NCI-H146 (cell line): ENCODE measurements at regions not wholly inside any gene's neighbourhood (a gene's known extent, or its start where the extent isn't known, plus 50 kb on each side); places are given as distances from the start of the nearest gene placed in this dataset.

ENCODE experiments used
- DNase-seq: peaks from one replicate; lab custom pipeline; 2025; lab: John Stamatoyannopoulos, UW

GRCh38 chr5:152270096-152270495 is 135.0 kb downstream of the NMUR2 start:
- DNase-seq, result no peak

GRCh38 chr5:152269533-152269932 is 135.5 kb downstream of the NMUR2 start:
- DNase-seq, result no peak

- no peak for DNase-seq
These were observed 140.3 kb downstream of the NMUR2 start for GRCh38 chr5:152264645-152265254.

DNA sequence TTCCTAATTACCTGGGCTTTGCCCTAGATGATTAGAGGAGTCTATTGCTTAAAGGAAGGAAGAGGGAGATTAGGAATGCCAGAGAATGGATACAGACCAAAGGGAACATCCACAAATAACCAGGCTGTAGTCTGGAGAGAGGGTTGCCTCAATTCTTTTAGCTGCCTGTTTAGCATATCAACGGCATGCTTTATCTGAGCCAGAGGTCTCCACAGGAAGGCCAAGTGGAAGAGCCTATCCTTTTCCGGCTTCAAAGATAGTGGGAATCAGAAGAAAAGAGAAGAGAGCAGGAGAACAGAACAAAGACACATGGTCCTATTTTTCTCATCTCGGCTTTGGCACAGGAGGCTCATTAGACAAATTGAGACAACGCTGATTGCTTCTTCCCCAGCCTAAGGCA is 142.4 kb downstream of the NMUR2 start:
- DNase-seq, result no peak

- no peak for DNase-seq
These were observed 144.1 kb downstream of the NMUR2 start for GRCh38 chr5:152260940-152261339.

GRCh38 chr5:152259702-152260101 is 145.4 kb downstream of the NMUR2 start:
- DNase-seq, result no peak

DNA sequence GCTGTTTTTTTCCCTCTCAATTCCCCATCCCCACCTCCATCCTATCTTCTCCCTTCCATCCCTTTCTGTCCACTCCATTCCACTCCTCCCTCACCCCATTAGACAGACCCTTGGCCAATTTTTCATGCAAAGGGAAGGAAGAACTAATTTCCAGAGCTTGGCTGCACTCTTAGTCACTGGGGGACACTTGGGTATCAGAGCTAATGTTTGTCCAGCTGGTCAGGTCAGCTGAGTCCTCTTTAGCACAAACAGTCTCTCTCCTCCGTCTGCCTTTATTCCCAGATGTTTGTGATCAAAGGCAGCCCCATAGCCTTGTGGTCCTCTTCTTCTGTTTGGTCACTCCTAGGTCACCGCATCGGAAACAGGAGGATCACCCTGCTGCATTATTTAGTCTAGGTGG is 148.5 kb downstream of the NMUR2 start:
- DNase-seq, result peak; percentile 26

DNA sequence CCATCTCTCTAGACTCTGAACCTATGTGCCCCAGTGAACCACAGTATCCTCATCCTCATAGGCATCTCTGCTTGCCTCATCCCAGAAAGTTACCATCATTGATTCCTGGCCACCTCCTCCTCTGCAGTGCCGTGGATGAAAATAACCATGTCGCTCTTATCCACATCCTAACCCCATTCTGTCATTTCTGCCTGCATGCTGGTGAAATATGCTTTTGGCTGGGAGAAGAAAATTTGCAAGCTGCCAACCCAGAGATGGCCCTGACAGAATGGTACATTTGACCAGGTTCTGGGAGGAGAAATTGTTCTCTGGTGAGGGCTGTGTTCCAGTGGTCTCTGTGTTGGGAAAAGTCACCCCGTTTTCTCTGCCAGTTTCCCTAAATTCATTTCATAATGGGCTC is 149.7 kb downstream of the NMUR2 start:
- no peak for DNase-seq

- no peak for DNase-seq
These were observed 157.2 kb downstream of the NMUR2 start for GRCh38 chr5:152247850-152248385.

DNA sequence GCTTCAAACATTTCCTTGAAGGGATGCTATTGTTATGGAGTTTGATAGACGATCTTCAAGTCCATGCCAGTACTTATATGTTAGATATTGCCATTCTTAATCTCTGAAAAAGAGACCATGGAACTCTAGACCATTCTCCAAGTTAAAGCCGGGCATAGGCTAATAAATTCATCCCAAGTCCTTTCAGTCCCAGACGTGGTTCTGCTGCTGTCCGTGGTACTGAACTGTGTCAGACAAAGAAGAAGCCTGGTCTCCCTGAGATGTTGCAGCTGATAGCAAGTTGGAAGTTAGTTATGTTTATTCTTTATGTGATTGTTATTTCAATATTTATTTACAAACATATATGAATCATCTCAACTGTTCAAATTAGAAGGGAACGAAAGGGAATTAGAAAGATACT is 158.7 kb downstream of the NMUR2 start:
- DNase-seq, result no peak

GRCh38 chr5:152237531-152237930 is 167.5 kb downstream of the NMUR2 start:
- DNase-seq, result no peak

DNA sequence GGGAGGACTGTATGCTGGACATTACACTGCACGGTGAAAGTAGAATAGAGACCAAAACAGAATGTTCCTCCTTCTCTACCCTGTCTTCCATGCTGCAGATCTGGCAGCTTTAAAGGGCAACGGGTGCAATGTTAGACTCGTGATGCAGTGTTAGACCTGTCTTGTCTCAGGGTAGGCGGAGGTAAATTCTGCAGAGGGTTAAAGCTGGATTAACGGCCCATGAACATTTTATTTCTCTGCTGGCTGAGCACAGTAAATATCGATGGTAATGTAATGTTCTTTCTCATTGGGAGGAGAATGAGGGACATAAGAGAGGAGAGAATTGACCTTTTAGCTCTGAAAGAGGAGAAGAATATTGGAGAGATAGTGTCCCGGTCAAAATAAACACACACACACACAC is 178.9 kb downstream of the NMUR2 start:
- DNase-seq, result no peak

DNA sequence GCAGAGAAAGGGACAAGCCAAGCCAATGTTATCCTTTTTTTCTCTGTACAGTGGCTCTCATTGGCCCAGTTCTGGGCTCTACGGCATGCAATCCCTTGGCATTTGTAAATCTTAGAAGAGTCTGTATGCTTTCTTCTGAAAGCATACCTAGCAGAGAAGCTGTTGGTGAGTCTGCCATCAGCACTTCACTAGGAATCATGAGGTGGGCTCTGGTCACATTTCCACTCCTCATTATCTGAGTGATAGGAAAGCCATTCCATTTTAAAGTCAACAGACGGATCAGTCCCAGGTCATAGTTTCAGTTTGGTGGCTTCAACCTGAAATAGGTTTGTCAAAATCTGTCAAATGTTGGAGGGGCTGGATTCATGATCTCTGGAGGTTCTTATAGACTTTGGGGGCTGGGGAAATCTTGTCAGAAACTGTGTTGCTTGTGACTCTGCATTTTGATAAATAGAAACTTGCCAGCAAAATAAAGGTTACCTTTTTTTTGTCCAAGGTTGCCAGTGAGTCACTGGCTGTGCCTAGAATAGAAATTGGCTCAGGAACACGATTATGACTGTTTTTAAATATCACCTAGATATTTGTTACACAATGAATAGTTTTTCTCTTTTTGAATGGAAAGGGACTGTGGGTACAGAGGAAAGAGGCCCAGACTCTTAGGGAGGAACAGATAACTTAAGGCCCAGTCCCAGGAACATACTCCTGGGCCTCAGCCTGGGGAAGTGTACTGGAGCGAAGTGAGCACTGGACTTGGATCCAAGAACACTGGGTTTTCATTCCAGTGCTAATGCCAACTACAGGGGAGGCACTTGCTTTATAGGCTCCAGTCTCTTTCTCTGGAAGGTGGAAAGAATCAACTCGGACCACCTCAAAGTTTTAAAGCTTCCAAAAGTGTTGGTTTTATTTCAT is 183.1 kb downstream of the NMUR2 start:
- no peak for DNase-seq

DNA sequence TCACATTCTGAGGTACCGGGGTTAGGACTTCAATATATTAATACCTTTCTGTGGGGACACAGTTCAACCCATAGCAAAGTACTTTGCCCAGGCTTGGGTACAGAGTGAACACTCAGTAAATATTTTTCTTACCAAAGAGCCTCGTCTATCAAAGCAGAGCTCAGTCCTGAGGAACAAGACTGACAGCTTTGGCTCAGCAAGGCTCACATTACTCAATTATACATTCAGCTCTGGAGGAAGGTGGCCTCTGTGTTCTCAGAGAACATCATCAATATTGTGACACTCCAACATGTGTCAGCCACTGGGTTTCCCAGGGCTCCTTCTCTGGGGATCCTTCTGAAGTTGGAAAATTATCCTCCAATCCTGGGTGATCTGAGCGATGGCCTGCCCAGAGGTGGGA is 186.4 kb downstream of the NMUR2 start:
- DNase-seq, result no peak

GRCh38 chr5:152205804-152206203 is 199.3 kb downstream of the NMUR2 start:
- no peak for DNase-seq

GRCh38 chr5:152202321-152202720 is 202.8 kb downstream of the NMUR2 start:
- DNase-seq, result no peak

GRCh38 chr5:152193391-152194107 is 211.5 kb downstream of the NMUR2 start:
- DNase-seq, result no peak

DNA sequence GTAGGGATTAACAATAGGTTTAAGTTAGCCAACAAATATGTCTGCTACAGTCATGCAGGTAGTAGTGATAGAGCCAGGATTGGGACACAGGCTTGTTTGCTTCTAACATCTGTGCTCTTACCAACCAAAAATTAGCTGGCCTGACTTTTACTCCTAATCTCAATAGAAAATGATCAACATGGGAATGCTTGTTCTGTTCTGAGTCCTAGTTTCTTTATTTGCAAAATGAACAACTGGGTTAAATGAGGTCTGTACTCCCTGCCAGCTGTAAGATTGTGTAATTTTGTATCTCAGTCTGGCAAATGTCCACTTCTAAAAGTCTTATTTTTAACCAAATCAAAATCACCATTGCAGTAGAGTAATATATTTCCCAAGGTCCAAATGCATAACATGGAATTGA is 216.8 kb downstream of the NMUR2 start:
- DNase-seq, result no peak

- no peak for DNase-seq
These were observed 217.4 kb downstream of the NMUR2 start for GRCh38 chr5:152187668-152188067.

DNA sequence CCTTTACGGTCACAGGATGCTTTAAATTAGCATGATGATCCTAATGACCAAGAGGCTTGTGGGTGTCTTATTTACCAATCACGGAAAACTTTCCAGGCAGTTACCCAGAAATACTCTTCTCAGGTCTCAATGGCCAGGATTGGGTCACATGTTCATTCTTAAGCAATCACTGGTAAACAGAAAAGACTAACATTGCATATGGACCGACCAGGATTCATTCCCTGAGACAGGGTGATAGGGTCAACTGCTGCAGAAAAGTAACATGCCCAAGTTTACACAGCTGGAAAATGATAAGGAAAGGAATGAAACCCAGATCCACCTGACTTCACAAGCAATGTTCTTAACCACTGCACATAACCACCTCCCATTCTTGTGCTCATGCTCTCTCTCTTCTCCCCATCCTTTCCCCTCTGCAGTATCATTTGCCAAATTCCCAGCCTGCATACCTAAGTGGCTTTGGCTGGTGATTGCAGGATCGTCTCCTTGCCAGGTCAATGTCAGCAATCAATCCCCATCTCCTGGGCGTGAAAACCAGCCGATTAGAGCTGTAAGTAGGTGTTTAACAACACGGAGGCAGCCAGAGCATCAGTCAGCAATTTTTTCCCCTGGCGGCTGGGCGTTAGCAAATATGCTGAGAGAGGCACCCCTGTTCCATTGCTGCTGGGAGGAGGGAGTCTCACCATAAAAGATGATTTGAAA is 219.4 kb downstream of the NMUR2 start:
- DNase-seq, result peak; percentile 4

DNA sequence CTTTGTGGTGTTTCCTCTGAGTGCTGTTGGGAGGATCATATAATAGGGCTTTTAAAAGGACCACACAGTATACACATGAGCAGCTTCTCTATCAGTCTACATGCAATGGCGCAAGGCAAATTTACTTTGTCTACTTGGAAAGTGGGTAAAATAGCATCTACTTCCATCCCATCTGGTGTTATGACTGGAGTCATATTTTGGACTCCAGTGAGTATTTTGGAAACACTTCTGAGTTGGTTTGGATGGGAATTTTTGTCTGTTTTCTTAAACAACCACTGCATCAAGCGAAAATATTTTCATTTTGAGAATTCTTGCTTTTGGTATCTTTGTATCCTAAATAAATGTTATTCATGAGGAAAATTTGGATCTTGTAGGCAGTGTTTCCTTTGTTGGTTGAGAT is 220.8 kb downstream of the NMUR2 start:
- no peak for DNase-seq

- DNase-seq, result no peak
These were observed 223.6 kb downstream of the NMUR2 start for GRCh38 chr5:152181461-152181860.
